LNCAP (cell line): ENCODE measurements at regions not wholly inside any gene's neighbourhood (a gene's known extent, or its start where the extent isn't known, plus 50 kb on each side); places are given as distances from the start of the nearest gene placed in this dataset.

Experiments used
- TF ChIP-seq, protein P1 (sequence below): fragments of 450-650 bp; IDR thresholded peaks from 2 replicates; pipeline ENCODE4 v1.5.1; 2017; ENCODE audit warnings: mild to moderate bottlenecking

DNA sequence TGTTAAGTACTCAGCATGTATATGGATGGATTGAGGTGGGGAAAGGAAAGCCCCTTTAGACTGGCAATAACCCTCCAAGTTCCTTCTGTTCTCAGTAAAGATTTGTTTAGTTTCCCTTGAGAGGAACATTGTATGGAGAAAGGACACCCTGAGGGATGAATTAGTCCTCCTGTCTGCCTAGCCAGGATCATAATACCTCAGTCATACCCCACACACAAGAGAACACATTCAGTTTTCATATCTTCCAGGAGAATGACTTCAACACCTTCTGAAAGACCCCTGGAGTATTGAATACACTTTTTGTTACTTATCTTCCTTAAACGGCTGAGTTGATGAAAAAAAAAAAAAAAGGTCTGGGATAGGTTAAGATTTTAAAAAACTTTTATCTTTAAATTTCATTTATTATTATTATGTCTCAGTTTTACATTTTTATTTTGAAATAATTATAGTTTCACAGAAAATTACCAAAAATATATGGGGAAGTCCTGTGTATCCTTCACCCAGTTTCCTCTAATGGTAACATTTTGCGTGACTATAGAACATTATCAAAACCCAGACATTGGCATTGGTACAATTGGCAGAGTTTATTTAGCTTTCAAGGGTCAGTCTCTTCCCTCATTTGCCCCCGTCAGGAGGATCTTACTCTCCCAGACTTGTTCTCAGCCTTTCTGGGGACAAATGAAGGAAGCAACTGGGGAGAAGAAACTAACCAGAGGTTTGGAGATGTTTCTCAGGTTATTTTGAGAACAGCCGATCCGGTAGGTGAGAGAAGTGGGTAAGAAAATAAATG lies 88.0 kb downstream of the ACTBL2 start:
- TF ChIP-seq, protein P1, sequence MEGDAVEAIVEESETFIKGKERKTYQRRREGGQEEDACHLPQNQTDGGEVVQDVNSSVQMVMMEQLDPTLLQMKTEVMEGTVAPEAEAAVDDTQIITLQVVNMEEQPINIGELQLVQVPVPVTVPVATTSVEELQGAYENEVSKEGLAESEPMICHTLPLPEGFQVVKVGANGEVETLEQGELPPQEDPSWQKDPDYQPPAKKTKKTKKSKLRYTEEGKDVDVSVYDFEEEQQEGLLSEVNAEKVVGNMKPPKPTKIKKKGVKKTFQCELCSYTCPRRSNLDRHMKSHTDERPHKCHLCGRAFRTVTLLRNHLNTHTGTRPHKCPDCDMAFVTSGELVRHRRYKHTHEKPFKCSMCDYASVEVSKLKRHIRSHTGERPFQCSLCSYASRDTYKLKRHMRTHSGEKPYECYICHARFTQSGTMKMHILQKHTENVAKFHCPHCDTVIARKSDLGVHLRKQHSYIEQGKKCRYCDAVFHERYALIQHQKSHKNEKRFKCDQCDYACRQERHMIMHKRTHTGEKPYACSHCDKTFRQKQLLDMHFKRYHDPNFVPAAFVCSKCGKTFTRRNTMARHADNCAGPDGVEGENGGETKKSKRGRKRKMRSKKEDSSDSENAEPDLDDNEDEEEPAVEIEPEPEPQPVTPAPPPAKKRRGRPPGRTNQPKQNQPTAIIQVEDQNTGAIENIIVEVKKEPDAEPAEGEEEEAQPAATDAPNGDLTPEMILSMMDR: no peak

DNA sequence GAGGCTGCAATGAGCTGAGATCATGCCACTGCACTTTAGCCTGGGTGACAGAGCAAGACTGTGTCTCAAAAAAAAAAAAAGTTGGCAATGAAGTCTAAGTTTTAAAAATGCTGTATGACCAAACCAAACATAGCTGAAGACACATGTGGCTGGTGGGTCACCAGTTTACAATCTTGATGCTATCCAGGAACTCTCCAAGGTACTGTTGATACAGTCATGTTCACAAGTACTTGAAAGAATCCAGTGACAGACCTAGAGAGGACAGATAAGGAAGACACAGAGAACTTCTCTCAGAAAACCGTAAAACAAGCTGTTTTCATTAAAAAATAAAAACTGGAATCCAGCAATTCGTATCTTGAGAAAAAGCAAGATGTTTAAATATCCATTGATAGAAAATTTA lies 95.7 kb downstream of the ACTBL2 start:
- TF ChIP-seq, protein P1: no peak

DNA sequence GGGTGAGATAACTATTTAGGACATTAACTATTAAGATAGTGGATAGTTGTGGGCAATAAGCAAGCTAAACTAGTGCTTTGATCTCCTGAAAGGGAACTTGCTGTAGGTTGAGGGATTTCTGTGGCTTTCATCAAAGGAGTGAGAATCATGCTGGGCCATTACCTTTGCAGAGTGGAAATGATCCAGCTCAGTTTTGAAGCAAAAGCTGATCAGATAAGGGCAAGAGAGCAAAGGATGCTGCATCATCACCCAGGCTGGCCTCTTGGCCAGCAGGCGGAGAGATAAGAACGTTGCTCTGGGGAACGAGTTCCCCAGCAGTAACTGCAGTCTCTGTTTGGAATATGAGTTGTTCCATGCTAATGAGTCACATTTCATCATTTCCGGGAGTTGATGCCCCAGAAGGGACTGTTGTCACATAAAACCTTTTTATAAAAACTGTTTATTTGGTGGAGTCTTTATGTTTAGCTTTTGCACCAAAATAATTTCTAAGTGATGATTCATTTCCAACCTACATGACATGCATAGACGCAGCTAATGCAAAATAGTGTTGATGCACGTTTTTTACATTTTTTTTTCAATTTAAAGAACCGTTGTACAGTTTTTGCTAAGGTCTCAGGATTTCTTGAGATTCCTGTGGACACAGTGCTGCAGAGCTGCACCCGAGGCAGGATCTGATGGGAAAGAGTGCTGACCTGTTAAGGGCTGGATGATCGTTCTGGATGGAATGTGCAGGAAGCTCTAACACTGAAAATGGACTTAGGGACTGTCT lies 99.3 kb downstream of the ACTBL2 start:
- TF ChIP-seq, protein P1: no peak

DNA sequence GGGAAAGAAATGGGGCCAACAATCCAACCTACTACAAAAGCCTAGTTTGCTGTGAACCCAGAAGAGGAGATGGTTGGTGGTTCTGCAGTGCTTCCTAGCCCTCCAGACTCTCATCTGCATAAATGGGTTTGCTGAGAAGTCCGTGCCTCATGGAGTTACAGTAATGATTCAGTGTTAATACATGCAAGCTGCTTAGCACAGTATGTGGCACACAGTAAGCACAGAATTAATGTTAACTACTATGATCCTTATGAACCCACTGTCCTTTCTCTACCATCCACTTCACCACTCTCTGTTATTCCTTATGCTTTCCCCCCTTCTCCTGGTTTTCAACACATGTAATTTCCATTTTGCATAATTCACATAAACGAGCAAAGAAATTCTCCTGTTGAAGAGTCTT lies 100.0 kb downstream of the ACTBL2 start:
- TF ChIP-seq, protein P1: no peak

DNA sequence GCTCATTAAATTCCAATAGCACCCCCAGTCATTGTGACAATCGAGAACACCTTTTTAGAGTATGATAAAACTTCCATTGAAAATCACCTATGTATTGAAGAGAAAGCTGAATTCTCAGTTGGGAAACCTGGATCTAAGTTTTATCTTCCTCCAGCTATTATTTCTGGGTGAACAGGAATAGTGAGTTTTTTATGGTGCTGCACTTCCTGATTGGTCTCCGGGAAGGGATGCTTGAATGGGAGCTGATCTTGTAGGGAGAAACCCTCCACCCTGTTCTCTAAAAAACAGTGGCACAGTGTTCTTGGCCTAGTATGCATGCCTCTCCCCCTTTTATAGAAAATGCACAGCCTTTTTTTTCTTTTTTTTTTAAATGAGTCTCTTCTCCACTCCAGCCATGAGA lies 112.2 kb downstream of the ACTBL2 start:
- TF ChIP-seq, protein P1: no peak

DNA sequence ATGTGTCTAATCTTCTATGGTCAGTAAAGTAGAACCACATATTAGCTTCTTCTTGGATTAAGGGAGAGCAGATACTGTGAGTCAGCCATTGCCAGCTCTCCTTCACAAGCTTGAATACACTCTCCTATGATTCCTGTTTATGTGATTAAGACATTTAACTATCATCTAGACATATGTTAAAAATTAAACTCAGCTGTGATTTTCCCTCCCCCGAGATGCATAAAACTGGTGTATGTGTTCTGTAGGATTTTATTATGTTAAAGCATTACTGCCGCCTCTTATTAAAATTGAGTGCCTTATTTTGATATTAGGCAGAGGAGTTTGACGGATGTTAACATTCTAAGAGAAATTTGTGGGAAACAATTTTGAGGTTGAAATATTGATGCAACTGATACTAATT lies 114.6 kb downstream of the ACTBL2 start:
- TF ChIP-seq, protein P1: no peak

DNA sequence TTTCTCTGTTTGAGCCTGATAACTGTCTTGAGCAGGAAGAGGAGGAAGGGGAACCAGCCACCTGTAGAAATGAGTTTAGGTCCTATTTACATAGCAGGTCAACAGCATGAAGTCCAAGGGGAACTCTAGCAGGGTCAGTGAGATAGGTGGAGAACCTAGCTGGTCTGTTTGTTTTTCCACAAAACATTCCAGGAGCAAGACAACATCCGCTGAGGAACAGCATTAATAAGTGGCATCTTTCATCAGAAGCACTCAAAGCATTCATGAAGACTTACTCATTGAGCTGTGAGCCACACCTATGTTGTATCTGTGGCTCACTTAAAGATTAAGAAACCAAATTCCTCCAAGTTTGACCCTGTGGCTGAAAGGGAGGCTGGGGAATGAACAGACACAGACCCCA lies 115.9 kb downstream of the ACTBL2 start:
- TF ChIP-seq, protein P1: no peak
